Body of pancreas (tissue), 4 donors: ENCODE measurements at regions not wholly inside any gene's neighbourhood (a gene's known extent, or its start where the extent isn't known, plus 50 kb on each side); places are given as distances from the start of the nearest gene placed in this dataset.

Experiments used
- ATAC-seq: fragments of 150-250 bp; one replicate; pipeline ENCODE4 v1.9.1; 2016
- DNase-seq, 4 donors: peaks; one replicate each; pipeline ENCODE4 v3.0.0-alpha.2; 2019
- H3K27ac ChIP-seq, 4 donors: fragments of 200-600 bp; sonication (generic); 1 replicate in 3 of 4; 2 replicates in 1 of 4; pipeline versions ENCODE4 v1.5.1 to v1.6.1; 2016 to 2019; ENCODE audit warnings: mild to moderate bottlenecking in 1 of 4, mixed read lengths in 1 of 4, moderate library complexity in 1 of 4
- H3K27me3 ChIP-seq, 2 donors: fragments of 200-600 bp; sonication (generic); one replicate each; pipeline ENCODE4 v1.6.0; 2016; ENCODE audit warnings: mild to moderate bottlenecking in 1 of 2
- H3K36me3 ChIP-seq, 2 donors: fragments of 200-600 bp; sonication (generic); replicated peaks in 1 of 2; 2 replicates each; pipeline ENCODE4 v1.5.1; 2016; ENCODE audit warnings: low read depth in 2 of 2; ENCODE audit not compliant: insufficient read depth in 1 of 2
- H3K4me1 ChIP-seq: fragments of 200-600 bp; sonication (generic); one replicate; pipeline ENCODE4 v1.6.0; 2016
- H3K4me3 ChIP-seq, 2 donors: fragments of 200-600 bp; sonication (generic); 1 replicate in 1 of 2; 2 replicates in 1 of 2; pipeline ENCODE4 v1.5.1; 2016 to 2019
- H3K9me3 ChIP-seq, 3 donors: fragments of 200-600 bp; sonication (generic); 1 replicate in 2 of 3; 2 replicates in 1 of 3; pipeline ENCODE4 v1.5.1; 2016
- POLR2A ChIP-seq, 3 donors: fragments of 450-650 bp; IDR thresholded peaks; one replicate each; pipeline ENCODE4 v1.6.1; 2016; ENCODE audit warnings: antibody characterized with exemption in 3 of 3, mild to moderate bottlenecking in 2 of 3
- WGBS, 2 donors: methylation state at CpG; one replicate each; pipeline ENCODE4 v1.1.5; 2017; 5-methylcytosine and 5-hydroxymethylcytosine counted together
- intact Hi-C: fragments of 100-400 bp; cut with DNase I; formaldehyde crosslinking; loops from one replicate; pipeline ENCODE4 v1.15.1; 2023
- TF ChIP-seq, protein P1 (sequence below), 7 experiments: fragments of 450-650 bp in 4 of 7; fragments of 200-600 bp in 3 of 7; sonication (generic) in 3 of 7; IDR thresholded peaks; one replicate each; pipeline ENCODE4 v1.5.1; 2016 to 2019; ENCODE audit warnings: antibody characterized with exemption in 7 of 7

DNA sequence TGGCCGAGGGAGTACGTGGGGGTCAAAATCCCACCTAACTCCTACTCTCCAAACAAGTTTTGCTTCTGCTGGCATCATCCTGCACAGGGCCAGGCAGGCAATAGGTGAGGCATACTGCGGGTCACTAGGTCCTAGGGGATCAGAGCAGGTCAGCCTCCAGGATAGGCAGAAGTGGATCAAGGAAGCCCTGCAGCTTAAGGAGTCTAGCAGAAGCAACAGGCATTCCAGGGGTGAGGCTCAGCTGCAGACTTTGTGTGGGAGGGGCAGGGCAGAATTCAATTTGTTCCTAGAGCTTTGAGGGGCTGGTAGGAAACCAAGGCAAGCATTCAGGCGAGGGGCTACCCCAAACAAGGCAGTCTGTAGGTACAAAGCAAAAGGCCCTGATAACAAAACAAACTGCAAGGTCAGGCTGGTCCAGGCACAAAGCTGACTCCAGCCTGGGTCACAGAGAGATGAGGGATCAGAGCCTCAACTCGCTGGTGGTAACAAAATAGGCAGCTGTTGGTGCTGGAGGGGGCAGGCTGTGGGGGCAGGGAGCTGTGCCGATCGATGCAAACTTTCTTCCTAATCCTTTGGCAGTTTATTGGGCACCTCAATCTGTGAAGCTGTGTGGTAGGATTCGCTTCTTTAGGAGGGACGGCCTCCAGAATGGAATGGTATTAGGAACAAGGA lies 80.2 kb upstream of the CALM2 start:
- Histone ChIP-seq H3K27me3 (no peaks in the 10 kb centered on the region), H3K9me3 (no peaks in the 10 kb centered on the region), H3K27ac (no peak overlapping the region), H3K4me1 (no peaks in the 10 kb centered on the region), H3K4me3 (no peak overlapping the region), H3K36me3 (no peaks in the 10 kb centered on the region)
- TF ChIP-seq, protein P1, sequence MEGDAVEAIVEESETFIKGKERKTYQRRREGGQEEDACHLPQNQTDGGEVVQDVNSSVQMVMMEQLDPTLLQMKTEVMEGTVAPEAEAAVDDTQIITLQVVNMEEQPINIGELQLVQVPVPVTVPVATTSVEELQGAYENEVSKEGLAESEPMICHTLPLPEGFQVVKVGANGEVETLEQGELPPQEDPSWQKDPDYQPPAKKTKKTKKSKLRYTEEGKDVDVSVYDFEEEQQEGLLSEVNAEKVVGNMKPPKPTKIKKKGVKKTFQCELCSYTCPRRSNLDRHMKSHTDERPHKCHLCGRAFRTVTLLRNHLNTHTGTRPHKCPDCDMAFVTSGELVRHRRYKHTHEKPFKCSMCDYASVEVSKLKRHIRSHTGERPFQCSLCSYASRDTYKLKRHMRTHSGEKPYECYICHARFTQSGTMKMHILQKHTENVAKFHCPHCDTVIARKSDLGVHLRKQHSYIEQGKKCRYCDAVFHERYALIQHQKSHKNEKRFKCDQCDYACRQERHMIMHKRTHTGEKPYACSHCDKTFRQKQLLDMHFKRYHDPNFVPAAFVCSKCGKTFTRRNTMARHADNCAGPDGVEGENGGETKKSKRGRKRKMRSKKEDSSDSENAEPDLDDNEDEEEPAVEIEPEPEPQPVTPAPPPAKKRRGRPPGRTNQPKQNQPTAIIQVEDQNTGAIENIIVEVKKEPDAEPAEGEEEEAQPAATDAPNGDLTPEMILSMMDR (IDR thresholded peaks at IDR 0.05), result no peak
- no peak for TF ChIP-seq POLR2A (IDR thresholded peaks at IDR 0.05)
- DNase-seq (no peak), ATAC-seq (no peak)
- 71 to 81% methylated on average over 9 of the region's 9 CpGs for WGBS, 2 donors
- intact Hi-C loops, result no loop called here

DNA sequence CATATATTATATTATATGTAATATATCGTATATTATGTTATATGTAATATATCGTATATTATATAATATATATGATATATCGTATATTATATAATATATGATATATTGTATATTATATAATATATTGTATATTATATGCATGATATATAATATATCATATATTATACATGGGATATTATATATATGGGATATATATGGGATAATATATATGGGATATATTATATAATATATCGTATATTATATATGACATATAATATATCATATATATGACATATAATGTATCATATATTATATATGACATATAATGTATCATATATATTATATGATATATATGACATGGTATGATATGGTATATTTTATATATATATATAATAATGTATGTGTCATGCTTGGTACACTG lies 79.5 kb upstream of the CALM2 start:
- 50 to 97% methylated on average over 1 to 4 of the region's 4 CpGs for WGBS, 2 donors
- TF ChIP-seq, protein P1 (IDR thresholded peaks at IDR 0.05), result no peak
- TF ChIP-seq POLR2A (IDR thresholded peaks at IDR 0.05), result no peak
- H3K4me1 ChIP-seq, result no peaks in the 10 kb centered on the region
- H3K36me3 ChIP-seq, result no peaks in the 10 kb centered on the region
- H3K27ac ChIP-seq, result no peak overlapping the region
- intact Hi-C loops, result no loop called here
- no peaks in the 10 kb centered on the region for H3K27me3 ChIP-seq
- H3K9me3 ChIP-seq, result no peaks in the 10 kb centered on the region
- ATAC-seq, result no peak
- no peak for DNase-seq
- H3K4me3 ChIP-seq, result no peak overlapping the region

DNA sequence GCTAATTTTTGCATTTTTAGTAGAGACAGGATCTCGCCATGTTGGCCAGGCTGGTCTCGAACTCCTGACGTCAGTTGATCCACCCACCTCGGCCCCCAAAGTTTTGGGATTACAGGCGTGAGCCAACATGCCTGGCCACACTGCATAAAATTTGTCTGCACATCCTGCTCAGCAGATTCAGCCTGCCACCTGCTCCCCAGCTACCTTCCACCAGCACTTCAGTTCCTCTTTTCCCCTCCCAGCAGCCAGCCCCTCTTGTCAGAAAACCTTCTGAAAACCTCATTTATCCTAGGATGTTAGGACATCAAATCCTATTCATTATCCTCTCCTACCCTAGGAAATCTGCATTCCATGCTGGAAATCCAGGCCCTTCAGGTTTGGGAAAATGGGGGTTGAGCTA lies 78.2 kb upstream of the CALM2 start:
- H3K4me3 ChIP-seq, result no peak overlapping the region
- no peaks in the 10 kb centered on the region for H3K4me1 ChIP-seq
- intact Hi-C loops, result no loop called here
- no peak for DNase-seq
- TF ChIP-seq POLR2A (IDR thresholded peaks at IDR 0.05), result no peak
- TF ChIP-seq, protein P1 (IDR thresholded peaks at IDR 0.05), result no peak
- no peaks in the 10 kb centered on the region for H3K9me3 ChIP-seq
- no peak for ATAC-seq
- no peaks in the 10 kb centered on the region for H3K27me3 ChIP-seq
- no peaks in the 10 kb centered on the region for H3K36me3 ChIP-seq
- no peak overlapping the region for H3K27ac ChIP-seq
- 78 to 83% methylated on average over 5 of the region's 5 CpGs for WGBS, 2 donors

DNA sequence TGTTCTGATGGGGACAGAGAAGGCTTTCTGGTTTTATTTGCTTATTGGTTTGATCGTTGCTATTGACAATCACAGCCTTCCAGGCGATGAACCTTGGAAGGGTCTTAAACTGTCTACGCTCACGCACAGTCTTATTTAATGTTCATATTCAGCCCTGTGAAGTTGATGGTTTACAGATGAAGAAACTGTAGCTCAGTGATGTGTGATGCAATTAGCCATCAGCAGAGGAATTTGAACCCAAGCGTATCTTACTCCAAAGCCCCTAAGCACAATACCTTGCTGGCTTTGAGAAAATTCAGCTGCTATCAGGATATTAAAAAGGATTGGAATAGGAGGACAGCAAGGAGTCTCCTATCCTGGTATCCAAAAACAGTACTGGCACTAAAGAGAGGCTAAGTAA lies 77.1 kb upstream of the CALM2 start:
- no peak overlapping the region for H3K4me3 ChIP-seq
- no peaks in the 10 kb centered on the region for H3K9me3 ChIP-seq
- ATAC-seq (no peak), DNase-seq (no peak)
- no peak overlapping the region for H3K27ac ChIP-seq
- H3K36me3 ChIP-seq, result no peaks in the 10 kb centered on the region
- no peaks in the 10 kb centered on the region for H3K27me3 ChIP-seq
- intact Hi-C loops, result no loop called here
- no peaks in the 10 kb centered on the region for H3K4me1 ChIP-seq
- WGBS, 2 donors, result 82 to 94% methylated on average over 5 of the region's 5 CpGs
- no peak for TF ChIP-seq POLR2A (IDR thresholded peaks at IDR 0.05)
- TF ChIP-seq, protein P1 (IDR thresholded peaks at IDR 0.05), result no peak

DNA sequence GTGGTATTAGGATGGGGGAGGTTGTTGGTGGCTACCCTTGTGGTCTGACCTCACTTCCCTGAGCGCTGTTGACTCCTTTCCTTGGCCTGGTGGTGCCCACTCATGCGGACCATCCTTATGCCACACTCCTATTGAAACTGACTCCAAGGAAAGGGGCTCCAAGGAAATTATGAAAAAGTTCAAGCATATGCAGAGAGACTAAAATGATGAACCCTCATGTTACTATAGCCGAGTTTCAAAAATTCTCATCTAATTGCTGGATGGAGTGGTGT lies 75.0 kb upstream of the CALM2 start:
- no peaks in the 10 kb centered on the region for H3K27me3 ChIP-seq
- intact Hi-C loops, result no loop called here

More for the DNA sequence above, 75.0 kb upstream of the CALM2 start:
- Histone ChIP-seq H3K27ac (no peak overlapping the region), H3K9me3 (no peaks in the 10 kb centered on the region), H3K36me3 (no peaks in the 10 kb centered on the region), H3K4me1 (no peaks in the 10 kb centered on the region), H3K4me3 (no peak overlapping the region)
- ATAC-seq (no peak), DNase-seq (no peak)
- 81 to 89% methylated on average over 3 of the region's 3 CpGs for WGBS, 2 donors
- TF ChIP-seq POLR2A (IDR thresholded peaks at IDR 0.05), result no peak
- TF ChIP-seq, protein P1 (IDR thresholded peaks at IDR 0.05), result no peak
